GM23338 (cell line): ENCODE measurements at regions not wholly inside any gene's neighbourhood (a gene's known extent, or its start where the extent isn't known, plus 50 kb on each side); places are given as distances from the start of the nearest gene placed in this dataset.

Source experiments
- ATAC-seq: fragments of 200-7000 bp; cut with Tn5 transposase; 3 replicates; pipeline ENCODE4 v1.9.1; 2020
- DNase-seq: peaks from one replicate; pipeline ENCODE4 v3.0.0-alpha.2; 2015; ENCODE audit warnings: low spot score
- H2AFZ ChIP-seq: fragments of 200-600 bp; sonication (generic); 2 replicates; pipeline ENCODE4 v1.8.0; 2016; ENCODE audit warnings: antibody characterized with exemption, mild to moderate bottlenecking, moderate library complexity
- H3F3A ChIP-seq: fragments of 200-600 bp; sonication (generic); replicated peaks from 2 replicates; pipeline ENCODE4 v1.8.0; 2017; ENCODE audit warnings: antibody characterized with exemption, mixed run types, low read depth
- H3K27ac ChIP-seq: fragments of 200-600 bp; sonication (generic); 2 replicates; pipeline ENCODE4 v1.6.1; 2016; ENCODE audit warnings: low read depth
- H3K27me3 ChIP-seq: fragments of 200-600 bp; sonication (generic); 2 replicates; pipeline ENCODE4 v1.8.0; 2016; ENCODE audit warnings: mild to moderate bottlenecking, mixed run types, moderate library complexity; ENCODE audit not compliant: insufficient read depth
- H3K36me3 ChIP-seq: fragments of 200-600 bp; sonication (generic); 2 replicates; pipeline ENCODE4 v1.8.0; 2016; ENCODE audit warnings: mild to moderate bottlenecking; ENCODE audit not compliant: insufficient read depth
- H3K4me1 ChIP-seq: fragments of 200-600 bp; sonication (generic); 2 replicates; pipeline ENCODE4 v1.8.0; 2016; ENCODE audit warnings: mild to moderate bottlenecking, moderate library complexity; ENCODE audit not compliant: insufficient read depth
- H3K4me2 ChIP-seq: fragments of 200-600 bp; sonication (generic); 2 replicates; pipeline ENCODE4 v1.7.1; 2017; ENCODE audit warnings: mixed run types
- H3K4me3 ChIP-seq: fragments of 200-600 bp; sonication (generic); 2 replicates; pipeline ENCODE4 v1.6.1; 2016; ENCODE audit warnings: mixed run types
- H3K79me2 ChIP-seq: fragments of 200-600 bp; sonication (generic); replicated peaks from 2 replicates; pipeline ENCODE4 v1.8.0; 2017; ENCODE audit warnings: mild to moderate bottlenecking; ENCODE audit not compliant: insufficient read depth
- H3K9me2 ChIP-seq: fragments of 200-600 bp; sonication (generic); 2 replicates; pipeline ENCODE4 v1.8.0; 2017; ENCODE audit not compliant: insufficient read depth
- H4K20me1 ChIP-seq: fragments of 200-600 bp; sonication (generic); replicated peaks from 2 replicates; pipeline ENCODE4 v1.8.0; 2017; ENCODE audit warnings: mild to moderate bottlenecking; ENCODE audit not compliant: insufficient read depth
- H3K27ac Mint-ChIP-seq: 2 replicates; pipeline ENCODE4 v1.8.0; 2020; ENCODE audit warnings: inconsistent platforms, mild to moderate bottlenecking, moderate library complexity, mixed read lengths
- H3K27me3 Mint-ChIP-seq: 3 replicates; pipeline ENCODE4 v1.8.0; 2022; ENCODE audit warnings: low read depth, mild to moderate bottlenecking, moderate library complexity, mixed read lengths, inconsistent platforms; ENCODE audit not compliant: insufficient read depth, poor library complexity
- H3K36me3 Mint-ChIP-seq: 3 replicates; pipeline ENCODE4 v1.8.0; 2021; ENCODE audit warnings: low read depth, mild to moderate bottlenecking, inconsistent platforms, moderate library complexity, mixed read lengths
- H3K4me1 Mint-ChIP-seq: 3 replicates; pipeline ENCODE4 v1.8.0; 2020; ENCODE audit warnings: mild to moderate bottlenecking, inconsistent platforms, mixed read lengths
- H3K4me3 Mint-ChIP-seq: 3 replicates; pipeline ENCODE4 v1.8.0; 2021; ENCODE audit warnings: moderate library complexity, mild to moderate bottlenecking, inconsistent platforms, mixed read lengths
- H3K9me3 Mint-ChIP-seq: 3 replicates; pipeline ENCODE4 v1.8.0; 2020; ENCODE audit warnings: moderate library complexity, mild to moderate bottlenecking, inconsistent platforms, mixed read lengths
- EZH2 ChIP-seq: fragments of 200-600 bp; sonication (generic); IDR thresholded peaks from one replicate; pipeline ENCODE4 v1.8.0; 2017; ENCODE audit warnings: antibody characterized with exemption, mild to moderate bottlenecking, low read depth; ENCODE audit not compliant: unreplicated experiment
- JUNB ChIP-seq: IDR thresholded peaks from one replicate; pipeline ENCODE4 v1.6.1; 2016; ENCODE audit warnings: antibody characterized with exemption; ENCODE audit not compliant: unreplicated experiment
- NANOG ChIP-seq: IDR thresholded peaks from 2 replicates; pipeline ENCODE4 v1.6.1; 2016; ENCODE audit warnings: antibody characterized with exemption, borderline replicate concordance
- POLR2AphosphoS5 ChIP-seq: IDR thresholded peaks from 2 replicates; pipeline ENCODE4 v1.6.1; 2016; ENCODE audit warnings: antibody characterized with exemption, low read depth
- STAT1 ChIP-seq: IDR thresholded peaks from one replicate; pipeline ENCODE4 v1.6.1; 2016; ENCODE audit warnings: antibody characterized with exemption; ENCODE audit not compliant: unreplicated experiment
- ZNF331 ChIP-seq: fragments of 250-450 bp; sonication (Bioruptor Pico); IDR thresholded peaks from 2 replicates; pipeline ENCODE4 v1.5.0; 2020; ENCODE audit warnings: low read depth, mild to moderate bottlenecking, moderate library complexity
- ZNF462 ChIP-seq: fragments of 250-450 bp; sonication (Bioruptor Pico); IDR thresholded peaks from 2 replicates; pipeline ENCODE4 v1.5.0; 2020; ENCODE audit warnings: mild to moderate bottlenecking, moderate library complexity
- TF ChIP-seq, protein P1 (sequence below), 2 experiments: fragments of 200-600 bp in 1 of 2; sonication (generic) in 1 of 2; conservative IDR thresholded peaks; 2 replicates each; pipeline versions ENCODE4 v1.5.1 to v1.6.1; 2016 to 2017; ENCODE audit warnings: antibody characterized with exemption in 2 of 2, low read depth in 2 of 2, mild to moderate bottlenecking in 2 of 2, moderate library complexity in 1 of 2

DNA sequence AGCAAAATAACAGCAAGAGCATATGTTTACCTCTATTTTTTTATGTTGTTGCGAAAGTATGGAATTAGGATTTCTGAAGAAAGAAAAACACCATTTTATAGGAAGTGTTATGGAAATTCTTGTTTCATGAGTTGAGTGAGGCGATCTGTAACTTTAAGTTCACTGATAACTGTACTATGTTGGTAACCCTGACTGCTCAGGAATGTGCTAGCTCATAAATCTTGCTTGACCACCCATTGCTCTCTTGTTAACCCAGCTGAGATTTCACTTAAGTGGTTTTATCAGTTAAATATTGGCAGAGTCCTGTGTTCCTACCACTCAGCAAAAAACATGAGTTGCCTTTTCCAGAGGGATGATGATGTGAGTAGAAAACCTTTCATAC is 91.1 kb upstream of the STARD4 start:
- no peak overlapping the region for H3K4me2 ChIP-seq
- H3K27ac ChIP-seq: no peak overlapping the region
- Mint-ChIP-seq H3K27ac (no peak overlapping the region), H3K4me1 (peaks cover 17% of the 10 kb centered on the region), H3K9me3 (no peaks in the 10 kb centered on the region), H3K4me3 (no peak overlapping the region), H3K36me3 (no peaks in the 10 kb centered on the region), H3K27me3 (no peaks in the 10 kb centered on the region)
- H3K79me2 ChIP-seq: no peaks in the 10 kb centered on the region
- no peaks in the 10 kb centered on the region for H3K27me3 ChIP-seq
- TF ChIP-seq, protein P1, sequence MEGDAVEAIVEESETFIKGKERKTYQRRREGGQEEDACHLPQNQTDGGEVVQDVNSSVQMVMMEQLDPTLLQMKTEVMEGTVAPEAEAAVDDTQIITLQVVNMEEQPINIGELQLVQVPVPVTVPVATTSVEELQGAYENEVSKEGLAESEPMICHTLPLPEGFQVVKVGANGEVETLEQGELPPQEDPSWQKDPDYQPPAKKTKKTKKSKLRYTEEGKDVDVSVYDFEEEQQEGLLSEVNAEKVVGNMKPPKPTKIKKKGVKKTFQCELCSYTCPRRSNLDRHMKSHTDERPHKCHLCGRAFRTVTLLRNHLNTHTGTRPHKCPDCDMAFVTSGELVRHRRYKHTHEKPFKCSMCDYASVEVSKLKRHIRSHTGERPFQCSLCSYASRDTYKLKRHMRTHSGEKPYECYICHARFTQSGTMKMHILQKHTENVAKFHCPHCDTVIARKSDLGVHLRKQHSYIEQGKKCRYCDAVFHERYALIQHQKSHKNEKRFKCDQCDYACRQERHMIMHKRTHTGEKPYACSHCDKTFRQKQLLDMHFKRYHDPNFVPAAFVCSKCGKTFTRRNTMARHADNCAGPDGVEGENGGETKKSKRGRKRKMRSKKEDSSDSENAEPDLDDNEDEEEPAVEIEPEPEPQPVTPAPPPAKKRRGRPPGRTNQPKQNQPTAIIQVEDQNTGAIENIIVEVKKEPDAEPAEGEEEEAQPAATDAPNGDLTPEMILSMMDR (conservative IDR thresholded peaks at IDR 0.05; ENCODE audit: low read depth in 2 of 2): no peak
- no peak for TF ChIP-seq ZNF462 (CRISPR knock-in tag)
- no peaks in the 10 kb centered on the region for H3K36me3 ChIP-seq
- H3F3A ChIP-seq: no peaks in the 10 kb centered on the region
- H3K9me2 ChIP-seq: peaks cover 15% of the 10 kb centered on the region; the same call in 1 of the 2 replicates
- H4K20me1 ChIP-seq: no peaks in the 10 kb centered on the region
- no peak overlapping the region for H3K4me3 ChIP-seq
- H3K4me1 ChIP-seq: no peaks in the 10 kb centered on the region; the same call in 1 of the 2 replicates
- DNase-seq (no peak), ATAC-seq (no peak)
- no peak overlapping the region for H2AFZ ChIP-seq

DNA sequence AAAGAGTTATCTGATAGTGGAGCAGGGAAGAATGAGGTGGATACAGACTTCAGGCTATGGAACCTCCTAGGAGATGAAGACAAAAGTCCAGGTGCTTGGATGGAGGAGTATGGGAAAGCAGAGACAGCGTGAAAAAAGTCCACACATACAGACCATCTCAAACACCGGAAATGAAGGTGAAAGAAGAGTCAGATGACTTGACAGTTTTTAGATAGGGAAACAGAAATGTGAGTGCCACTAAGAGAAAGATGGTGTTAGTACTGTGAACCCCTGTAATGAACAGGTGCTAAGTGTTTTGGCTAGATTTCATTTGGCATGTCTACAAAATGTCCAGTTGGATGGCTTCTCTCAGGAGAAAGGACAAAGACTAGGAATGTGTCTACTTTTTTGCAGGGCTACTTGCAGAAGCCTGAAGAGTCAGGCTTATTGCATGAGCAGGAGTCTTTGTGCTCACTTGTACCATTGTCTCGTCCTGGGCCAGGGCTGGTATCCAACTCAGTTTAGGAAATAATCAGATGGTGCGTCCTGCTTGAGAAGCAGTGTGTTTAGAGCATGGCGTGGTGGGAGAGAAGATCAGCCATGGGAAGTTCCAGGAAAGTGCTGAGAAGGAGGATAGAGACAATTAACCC is 90.6 kb upstream of the STARD4 start:
- no peak for ATAC-seq
- no peak overlapping the region for H3K4me3 Mint-ChIP-seq
- Histone ChIP-seq H3K27ac (no peak overlapping the region), H3K4me1 (no peaks in the 10 kb centered on the region; the same call in 1 of the 2 replicates), H2AFZ (no peak overlapping the region), H3K4me2 (no peak overlapping the region), H3F3A (no peaks in the 10 kb centered on the region), H3K36me3 (no peaks in the 10 kb centered on the region), H3K9me2 (0 out of 2 replicates have a peak, but pooled peaks cover 13% of the 10 kb centered on the region), H3K79me2 (no peaks in the 10 kb centered on the region), H3K4me3 (no peak overlapping the region), H3K27me3 (no peaks in the 10 kb centered on the region), H4K20me1 (no peaks in the 10 kb centered on the region)
- no peaks in the 10 kb centered on the region for H3K9me3 Mint-ChIP-seq
- no peak for DNase-seq
- no peaks in the 10 kb centered on the region for H3K27me3 Mint-ChIP-seq
- no peaks in the 10 kb centered on the region for H3K36me3 Mint-ChIP-seq
- TF ChIP-seq ZNF331 (no peak), STAT1 (no peak), NANOG (no peak), EZH2 (no peak), POLR2AphosphoS5 (no peak), JUNB (no peak)
- TF ChIP-seq, protein P1 (conservative IDR thresholded peaks at IDR 0.05; ENCODE audit: low read depth in 2 of 2): no peak
- peaks cover 17% of the 10 kb centered on the region for H3K4me1 Mint-ChIP-seq
- no peak overlapping the region for H3K27ac Mint-ChIP-seq
